Panc1 (cell line): ENCODE measurements at regions not wholly inside any gene's neighbourhood (a gene's known extent, or its start where the extent isn't known, plus 50 kb on each side); places are given as distances from the start of the nearest gene placed in this dataset.

Source experiments
- POLR2AphosphoS5 ChIP-seq: IDR thresholded peaks from 2 replicates; pipeline ENCODE4 v1.6.1; 2012; ENCODE audit warnings: mild to moderate bottlenecking, low read depth, low read length, moderate library complexity
- SIN3A ChIP-seq: IDR thresholded peaks from 2 replicates; pipeline ENCODE4 v1.6.1; 2012; ENCODE audit warnings: low read depth, mild to moderate bottlenecking, low read length, moderate library complexity, borderline replicate concordance; ENCODE audit not compliant: insufficient read depth
- TCF7L2 ChIP-seq: IDR thresholded peaks from 2 replicates; pipeline ENCODE4 v1.6.1; 2011; ENCODE audit warnings: mild to moderate bottlenecking, low read depth, low read length, inconsistent platforms
- TF ChIP-seq, protein P1 (sequence below): fragments of 450-650 bp; IDR thresholded peaks from 2 replicates; pipeline ENCODE4 v1.5.1; 2017; ENCODE audit warnings: mild to moderate bottlenecking
- TF ChIP-seq, protein P2 (sequence below), 2 experiments: IDR thresholded peaks; 2 replicates each; pipeline ENCODE4 v1.6.1; 2011 to 2012; ENCODE audit warnings: low read depth in 2 of 2, control low read depth in 1 of 2, low read length in 1 of 2, mild to moderate bottlenecking in 1 of 2, moderate library complexity in 1 of 2; ENCODE audit not compliant: insufficient read depth in 1 of 2

GRCh38 chr5:74037321-74037720, 411.3 kb downstream of the ARHGEF28 start:
- TF ChIP-seq, protein P1, sequence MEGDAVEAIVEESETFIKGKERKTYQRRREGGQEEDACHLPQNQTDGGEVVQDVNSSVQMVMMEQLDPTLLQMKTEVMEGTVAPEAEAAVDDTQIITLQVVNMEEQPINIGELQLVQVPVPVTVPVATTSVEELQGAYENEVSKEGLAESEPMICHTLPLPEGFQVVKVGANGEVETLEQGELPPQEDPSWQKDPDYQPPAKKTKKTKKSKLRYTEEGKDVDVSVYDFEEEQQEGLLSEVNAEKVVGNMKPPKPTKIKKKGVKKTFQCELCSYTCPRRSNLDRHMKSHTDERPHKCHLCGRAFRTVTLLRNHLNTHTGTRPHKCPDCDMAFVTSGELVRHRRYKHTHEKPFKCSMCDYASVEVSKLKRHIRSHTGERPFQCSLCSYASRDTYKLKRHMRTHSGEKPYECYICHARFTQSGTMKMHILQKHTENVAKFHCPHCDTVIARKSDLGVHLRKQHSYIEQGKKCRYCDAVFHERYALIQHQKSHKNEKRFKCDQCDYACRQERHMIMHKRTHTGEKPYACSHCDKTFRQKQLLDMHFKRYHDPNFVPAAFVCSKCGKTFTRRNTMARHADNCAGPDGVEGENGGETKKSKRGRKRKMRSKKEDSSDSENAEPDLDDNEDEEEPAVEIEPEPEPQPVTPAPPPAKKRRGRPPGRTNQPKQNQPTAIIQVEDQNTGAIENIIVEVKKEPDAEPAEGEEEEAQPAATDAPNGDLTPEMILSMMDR, result no peak
- TF ChIP-seq POLR2AphosphoS5, result no peak
- TF ChIP-seq, protein P2, sequence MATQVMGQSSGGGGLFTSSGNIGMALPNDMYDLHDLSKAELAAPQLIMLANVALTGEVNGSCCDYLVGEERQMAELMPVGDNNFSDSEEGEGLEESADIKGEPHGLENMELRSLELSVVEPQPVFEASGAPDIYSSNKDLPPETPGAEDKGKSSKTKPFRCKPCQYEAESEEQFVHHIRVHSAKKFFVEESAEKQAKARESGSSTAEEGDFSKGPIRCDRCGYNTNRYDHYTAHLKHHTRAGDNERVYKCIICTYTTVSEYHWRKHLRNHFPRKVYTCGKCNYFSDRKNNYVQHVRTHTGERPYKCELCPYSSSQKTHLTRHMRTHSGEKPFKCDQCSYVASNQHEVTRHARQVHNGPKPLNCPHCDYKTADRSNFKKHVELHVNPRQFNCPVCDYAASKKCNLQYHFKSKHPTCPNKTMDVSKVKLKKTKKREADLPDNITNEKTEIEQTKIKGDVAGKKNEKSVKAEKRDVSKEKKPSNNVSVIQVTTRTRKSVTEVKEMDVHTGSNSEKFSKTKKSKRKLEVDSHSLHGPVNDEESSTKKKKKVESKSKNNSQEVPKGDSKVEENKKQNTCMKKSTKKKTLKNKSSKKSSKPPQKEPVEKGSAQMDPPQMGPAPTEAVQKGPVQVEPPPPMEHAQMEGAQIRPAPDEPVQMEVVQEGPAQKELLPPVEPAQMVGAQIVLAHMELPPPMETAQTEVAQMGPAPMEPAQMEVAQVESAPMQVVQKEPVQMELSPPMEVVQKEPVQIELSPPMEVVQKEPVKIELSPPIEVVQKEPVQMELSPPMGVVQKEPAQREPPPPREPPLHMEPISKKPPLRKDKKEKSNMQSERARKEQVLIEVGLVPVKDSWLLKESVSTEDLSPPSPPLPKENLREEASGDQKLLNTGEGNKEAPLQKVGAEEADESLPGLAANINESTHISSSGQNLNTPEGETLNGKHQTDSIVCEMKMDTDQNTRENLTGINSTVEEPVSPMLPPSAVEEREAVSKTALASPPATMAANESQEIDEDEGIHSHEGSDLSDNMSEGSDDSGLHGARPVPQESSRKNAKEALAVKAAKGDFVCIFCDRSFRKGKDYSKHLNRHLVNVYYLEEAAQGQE (IDR thresholded peaks at IDR 0.05; ENCODE audit: insufficient read depth in 1 of 2, low read depth in 2 of 2, low read length in 1 of 2), result no peak
- TF ChIP-seq TCF7L2, result no peak
- no peak for TF ChIP-seq SIN3A
